ENCODE measurements at regions not wholly inside any gene's neighbourhood (a gene's known extent, or its start where the extent isn't known, plus 50 kb on each side); places are given as distances from the start of the nearest gene placed in this dataset.

- no peak for DNase-seq
Observed at GRCh38 chr12:92294676-92295440, 149.2 kb upstream of the BTG1 start.

DNA sequence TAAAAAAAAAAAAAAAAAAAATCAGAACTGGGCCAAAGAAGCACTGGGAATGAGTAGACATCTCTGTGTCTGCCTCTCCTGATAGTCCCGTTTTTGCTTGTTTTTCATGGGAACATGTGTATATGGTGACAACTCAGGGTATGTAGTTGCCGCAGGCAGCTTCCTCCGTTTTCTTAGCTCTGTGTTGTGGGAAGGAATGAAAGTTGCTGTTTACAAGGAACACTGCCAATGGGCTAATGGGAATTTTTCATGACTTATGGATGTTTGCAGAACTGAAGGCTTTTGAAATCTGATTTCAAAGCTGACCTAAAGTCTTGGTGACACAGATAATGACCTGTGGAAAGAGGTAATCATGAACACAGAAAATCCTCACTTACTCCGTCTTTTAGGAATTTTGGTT is 146.4 kb upstream of the BTG1 start:
- DNase-seq, result no peak

DNA sequence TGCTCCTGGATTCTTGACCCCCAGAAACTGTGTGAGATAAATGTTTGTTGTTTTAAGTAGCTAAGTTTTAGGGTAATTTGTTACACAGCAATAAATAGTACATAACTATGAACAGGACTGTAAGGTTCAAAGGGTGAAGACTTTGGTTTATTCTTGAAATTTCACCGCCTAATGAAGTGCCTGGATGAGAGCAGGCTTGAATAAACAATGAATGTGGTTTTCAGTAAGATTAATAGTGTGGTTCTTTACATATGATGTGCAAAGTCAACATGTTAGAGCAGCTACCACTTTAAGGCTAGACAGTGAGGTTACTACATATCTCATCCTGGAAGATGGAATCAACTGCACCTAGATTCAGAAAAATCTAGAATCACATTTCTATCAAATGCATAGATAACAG is 145.2 kb upstream of the BTG1 start:
- peak; percentile 46 for DNase-seq

DNA sequence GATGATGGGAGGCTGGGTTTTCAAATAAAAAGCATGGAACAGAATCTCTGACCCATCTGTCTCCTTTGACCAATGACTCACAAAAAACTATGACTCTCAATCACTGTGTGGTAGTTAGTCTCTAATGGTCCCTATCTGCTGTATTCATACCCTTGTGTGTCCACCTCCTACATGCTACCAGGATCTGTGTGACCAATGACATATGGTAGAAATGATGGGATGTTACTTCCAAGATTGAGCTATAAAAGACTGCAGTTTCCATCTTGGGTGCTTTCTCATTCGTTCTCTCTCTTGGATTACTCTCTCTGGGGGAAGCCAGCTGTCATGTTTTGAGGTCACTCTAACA is 144.7 kb upstream of the BTG1 start:
- DNase-seq, result no peak

GRCh38 chr12:92289629-92290349 is 144.1 kb upstream of the BTG1 start:
- peak; percentile 25 for DNase-seq

DNA sequence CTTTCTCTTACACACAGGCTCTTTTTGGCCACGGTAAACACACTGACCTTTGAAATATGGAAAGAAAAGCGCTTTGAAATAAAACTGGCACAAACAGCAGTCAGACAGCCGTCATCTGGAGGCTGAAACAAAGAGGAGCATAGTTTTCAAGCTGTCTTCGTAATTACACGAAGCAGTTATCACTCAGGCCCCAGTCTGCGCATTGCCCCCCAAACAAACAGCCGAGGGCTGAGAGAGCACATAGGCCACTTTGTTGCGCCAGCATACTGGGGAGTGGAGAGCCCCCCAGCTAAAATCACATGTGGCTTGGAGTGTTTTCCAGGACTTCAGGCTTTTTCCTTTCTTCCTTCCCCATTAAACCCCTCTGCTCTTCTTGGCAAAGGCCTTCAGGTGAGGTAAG is 142.9 kb upstream of the BTG1 start:
- DNase-seq, result peak; percentile 10

DNA sequence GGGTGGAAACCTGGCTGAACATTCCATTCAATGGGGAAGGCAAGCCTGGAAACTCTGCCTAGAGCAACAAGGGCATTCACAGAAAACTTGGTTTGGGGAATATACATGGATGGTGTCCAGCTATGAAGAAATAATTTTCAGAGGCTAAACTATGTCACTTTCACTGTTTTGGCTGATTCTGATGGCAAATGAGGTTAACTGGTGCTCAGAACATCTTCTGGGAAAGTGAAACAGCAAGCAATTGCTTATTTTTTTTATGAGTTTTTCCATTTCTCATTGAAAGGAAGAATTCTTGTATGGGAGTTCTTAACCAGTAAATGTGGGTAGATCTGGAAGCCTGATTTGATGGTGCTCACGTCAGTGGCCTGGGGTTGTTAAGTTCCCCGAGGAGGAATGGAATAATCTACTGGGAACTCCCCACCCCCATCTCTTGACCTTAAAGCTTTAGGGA is 132.8 kb upstream of the BTG1 start:
- DNase-seq, result no peak

DNA sequence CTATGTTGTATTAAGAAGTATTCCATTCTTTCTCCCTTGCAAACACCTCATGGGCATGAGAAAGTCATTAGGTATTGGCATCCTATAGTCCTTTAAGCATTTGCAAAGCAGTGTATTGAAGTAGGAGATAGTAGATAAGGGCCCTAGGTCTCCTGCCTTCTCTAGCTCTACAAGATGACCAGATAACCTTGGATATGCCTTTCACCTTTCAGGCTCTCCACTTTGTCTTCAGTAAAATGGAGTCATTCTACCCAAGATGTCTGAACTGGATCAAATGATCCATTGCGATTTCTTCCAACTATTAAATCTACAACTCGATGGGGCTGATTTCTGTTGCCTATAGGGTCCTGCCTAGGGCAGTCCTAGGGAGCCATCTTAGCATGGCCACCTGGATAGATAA is 132.1 kb upstream of the BTG1 start:
- no peak for DNase-seq

- DNase-seq, result no peak
Observed at GRCh38 chr12:92276276-92276675, 130.6 kb upstream of the BTG1 start.

DNA sequence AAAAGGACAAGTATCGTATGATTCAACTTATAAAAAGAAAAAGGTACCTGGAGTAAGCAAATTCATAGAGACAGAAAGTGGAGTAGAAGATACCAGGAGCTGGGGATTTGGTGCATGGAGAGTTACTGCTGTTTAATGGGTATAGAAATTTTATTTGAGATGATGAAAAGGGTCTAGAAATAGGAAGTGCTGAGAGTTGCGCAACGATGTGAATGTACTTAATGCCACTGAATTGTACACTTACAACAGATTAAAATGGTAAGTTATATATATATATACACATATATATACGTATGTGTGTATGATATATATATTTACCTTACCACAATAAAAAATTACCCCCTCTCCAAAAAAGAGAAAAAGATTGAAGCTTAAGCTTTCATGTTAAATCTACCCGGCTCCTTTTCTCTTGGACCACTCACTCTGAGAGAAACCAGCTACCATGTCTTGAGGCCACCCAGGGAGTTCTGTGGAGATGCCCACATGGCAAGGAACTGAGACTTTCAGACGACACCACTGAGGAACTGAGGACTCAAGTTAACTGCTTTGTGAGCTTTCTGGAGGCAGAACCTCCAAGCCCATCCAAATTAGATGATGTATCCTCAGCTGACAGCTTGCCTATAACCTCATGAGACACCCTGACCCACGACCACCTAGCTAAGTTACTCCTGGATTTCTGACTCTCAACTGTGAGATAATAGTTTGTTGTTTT is 130.0 kb upstream of the BTG1 start:
- DNase-seq, result no peak

- peak; percentile 88 for DNase-seq
Observed at GRCh38 chr12:92273076-92273475, 127.4 kb upstream of the BTG1 start.

- peak; percentile 99 for DNase-seq
Observed at GRCh38 chr12:92272061-92272964, 126.7 kb upstream of the BTG1 start.

GRCh38 chr12:92271341-92271740 is 125.7 kb upstream of the BTG1 start:
- DNase-seq, result no peak

- DNase-seq, result peak; percentile 14
Observed at GRCh38 chr12:92270521-92270920, 124.9 kb upstream of the BTG1 start.

DNA sequence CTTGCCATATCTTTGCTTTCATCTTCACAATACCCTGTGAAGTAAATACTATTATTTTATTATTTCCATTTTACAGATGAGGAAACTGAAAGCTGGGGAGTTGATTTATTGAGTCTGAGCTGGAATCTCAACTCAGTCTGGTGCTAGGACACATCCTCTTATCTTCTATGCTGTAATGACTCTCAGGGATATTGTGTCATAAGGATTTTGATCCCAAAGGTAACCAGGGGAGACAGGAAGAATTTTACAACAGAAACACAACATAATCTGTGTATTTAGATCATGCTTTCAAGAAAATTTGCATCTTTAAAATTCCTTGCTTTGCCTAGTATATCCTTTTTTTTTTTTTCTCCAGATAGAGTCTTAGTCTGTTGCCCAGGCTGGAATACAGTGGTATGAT is 123.3 kb upstream of the BTG1 start:
- DNase-seq, result no peak

DNA sequence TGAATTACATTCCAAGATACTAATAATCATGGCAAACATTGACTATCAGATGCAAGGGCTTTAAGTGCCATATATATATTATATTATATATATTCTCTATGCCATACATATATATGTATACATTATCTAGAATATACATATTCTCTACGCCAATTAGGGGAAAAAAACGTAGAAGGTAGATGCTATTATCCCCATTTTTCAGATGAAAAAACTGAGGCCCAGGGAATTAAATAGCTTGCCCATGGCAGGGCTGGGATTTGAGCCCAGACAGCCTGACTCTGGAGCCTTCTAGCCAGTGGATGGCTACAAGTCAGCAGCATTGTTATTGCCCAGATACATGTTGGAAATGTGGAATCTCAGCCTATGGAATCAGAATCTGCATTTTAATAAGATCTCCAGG is 116.0 kb upstream of the BTG1 start:
- DNase-seq, result no peak

DNA sequence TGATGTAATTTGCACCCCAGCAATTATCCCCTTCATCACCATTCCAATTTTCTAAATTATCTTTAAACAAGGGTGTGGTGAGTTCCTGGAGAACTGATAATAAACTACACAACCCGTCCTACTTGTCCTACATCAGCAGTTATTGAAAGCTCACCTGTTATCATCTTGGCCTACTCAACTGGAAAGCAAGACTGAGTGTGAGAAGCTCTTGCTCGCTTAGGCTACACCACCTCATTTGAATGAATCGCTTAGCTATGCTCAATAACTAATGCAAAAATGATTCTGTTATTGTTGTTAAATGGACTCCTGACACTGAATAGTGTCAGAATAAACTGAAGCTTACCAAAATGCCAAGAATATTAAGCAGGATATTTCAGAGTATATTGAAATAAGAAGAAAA is 115.4 kb upstream of the BTG1 start:
- no peak for DNase-seq

- no peak for DNase-seq
Observed at GRCh38 chr12:92259696-92260251, 114.1 kb upstream of the BTG1 start.

DNA sequence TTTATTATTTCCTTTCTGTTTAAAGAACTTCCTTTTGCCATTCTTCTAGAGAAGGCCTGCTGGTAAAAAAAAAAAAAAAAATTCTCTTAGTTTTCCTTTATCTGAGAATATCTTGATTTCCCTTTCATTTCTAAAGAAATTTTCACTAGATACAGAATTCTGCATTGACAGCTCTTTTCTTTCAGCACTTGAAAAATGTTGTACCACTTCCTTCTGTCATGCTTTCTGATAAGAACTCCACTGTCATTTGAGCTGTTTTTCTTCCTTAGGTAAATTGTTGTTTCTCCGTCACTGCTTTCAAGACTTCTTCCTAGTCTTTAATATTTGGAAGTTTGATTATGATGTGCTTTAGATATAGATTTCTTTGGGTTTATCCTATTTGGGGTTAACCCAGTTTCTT is 113.6 kb upstream of the BTG1 start:
- DNase-seq, result peak; percentile 52

- no peak for DNase-seq
Observed at GRCh38 chr12:92257261-92257660, 111.6 kb upstream of the BTG1 start.

- no peak for DNase-seq
Observed at GRCh38 chr12:92255741-92256140, 110.1 kb upstream of the BTG1 start.

DNA sequence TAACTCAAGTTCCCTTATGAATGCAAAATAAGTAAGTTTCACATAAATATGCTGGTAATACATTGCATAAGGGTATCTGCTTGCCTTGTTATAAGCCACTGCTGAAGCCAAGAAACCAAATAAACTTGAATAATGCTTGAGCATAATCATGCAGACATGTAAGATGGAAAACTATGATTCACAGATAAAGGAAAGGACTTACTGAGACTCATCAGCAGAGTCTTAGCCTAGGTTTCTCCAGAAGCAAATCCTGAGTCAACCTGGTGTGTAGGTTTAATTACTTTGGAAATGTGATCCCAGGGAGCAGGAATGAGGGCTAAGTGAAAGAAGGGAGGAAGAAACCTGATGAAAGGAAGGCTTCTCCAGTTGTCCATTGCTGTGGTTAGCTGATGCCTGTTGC is 107.7 kb upstream of the BTG1 start:
- DNase-seq, result no peak

- no peak for DNase-seq
Observed at GRCh38 chr12:92248977-92249376, 103.3 kb upstream of the BTG1 start.
